SK-N-SH treated with all-trans-retinoic acid at 6 μM for 48 hours (cell line): ENCODE measurements at regions not wholly inside any gene's neighbourhood (a gene's known extent, or its start where the extent isn't known, plus 50 kb on each side); places are given as distances from the start of the nearest gene placed in this dataset.

Experiments used
- ATAC-seq: fragments of 200-7000 bp; cut with Tn5 transposase; 3 replicates; pipeline ENCODE4 v1.9.1; 2020; ENCODE audit warnings: mild to moderate bottlenecking, moderate library complexity
- BACH2 ChIP-seq: fragments of 250-450 bp; sonication (Bioruptor Pico); IDR thresholded peaks from 2 replicates; pipeline ENCODE4 v1.9.0; 2021; ENCODE audit warnings: mild to moderate bottlenecking, borderline replicate concordance
- CREB5 ChIP-seq: fragments of 250-450 bp; sonication (Bioruptor Pico); IDR thresholded peaks from 2 replicates; pipeline ENCODE4 v1.5.1; 2020; ENCODE audit warnings: low read depth, mild to moderate bottlenecking, moderate library complexity
- CSRNP3 ChIP-seq: fragments of 250-450 bp; sonication (Bioruptor Pico); IDR thresholded peaks from 2 replicates; pipeline ENCODE4 v1.5.1; 2021; ENCODE audit warnings: mild to moderate bottlenecking, moderate library complexity
- ISL1 ChIP-seq: fragments of 250-450 bp; sonication (Bioruptor Pico); IDR thresholded peaks from 2 replicates; pipeline ENCODE4 v2.1.2; 2022; ENCODE audit warnings: mild to moderate bottlenecking, moderate library complexity
- OSR1 ChIP-seq: fragments of 250-450 bp; sonication (Bioruptor Pico); IDR thresholded peaks from 2 replicates; pipeline ENCODE4 v1.8.0; 2022; ENCODE audit warnings: moderate library complexity, mild to moderate bottlenecking, inconsistent platforms
- PATZ1 ChIP-seq: fragments of 250-450 bp; sonication (Bioruptor Pico); IDR thresholded peaks from 2 replicates; pipeline ENCODE4 v1.8.0; 2020; ENCODE audit warnings: mild to moderate bottlenecking, moderate library complexity, borderline replicate concordance
- PPARA ChIP-seq: fragments of 250-450 bp; sonication (Bioruptor Pico); IDR thresholded peaks from 2 replicates; pipeline ENCODE4 v1.5.0; 2020; ENCODE audit warnings: mild to moderate bottlenecking, borderline replicate concordance
- RARB ChIP-seq: fragments of 250-450 bp; sonication (Bioruptor Pico); IDR thresholded peaks from 2 replicates; pipeline ENCODE4 v1.8.0; 2021; ENCODE audit warnings: mild to moderate bottlenecking, moderate library complexity
- SNAI2 ChIP-seq: fragments of 250-450 bp; sonication (Bioruptor Pico); IDR thresholded peaks from 2 replicates; pipeline ENCODE4 v1.5.0; 2020; ENCODE audit warnings: mild to moderate bottlenecking, moderate library complexity
- TCF4 ChIP-seq: fragments of 250-450 bp; sonication (Bioruptor Pico); IDR thresholded peaks from 2 replicates; pipeline ENCODE4 v1.8.0; 2021; ENCODE audit warnings: mild to moderate bottlenecking, moderate library complexity, borderline replicate concordance
- TOX ChIP-seq: fragments of 250-450 bp; sonication (Bioruptor Pico); IDR thresholded peaks from 2 replicates; pipeline ENCODE4 v1.8.0; 2021; ENCODE audit warnings: mild to moderate bottlenecking, moderate library complexity, borderline replicate concordance
- TSHZ2 ChIP-seq: fragments of 250-450 bp; sonication (Bioruptor Pico); IDR thresholded peaks from 2 replicates; pipeline ENCODE4 v1.5.0; 2020; ENCODE audit warnings: mild to moderate bottlenecking, moderate library complexity
- ZC3H10 ChIP-seq: fragments of 250-450 bp; sonication (Bioruptor Pico); IDR thresholded peaks from 2 replicates; pipeline ENCODE4 v1.5.1; 2021; ENCODE audit warnings: mild to moderate bottlenecking, moderate library complexity
- ZFP3 ChIP-seq: fragments of 250-450 bp; sonication (Bioruptor Pico); IDR thresholded peaks from 2 replicates; pipeline ENCODE4 v1.5.0; 2020; ENCODE audit warnings: mild to moderate bottlenecking, moderate library complexity
- ZFP30 ChIP-seq: fragments of 450-650 bp; formaldehyde crosslinking; IDR thresholded peaks from 2 replicates; pipeline ENCODE4 v1.5.0; 2022; ENCODE audit warnings: mild to moderate bottlenecking, moderate library complexity
- ZNF565 ChIP-seq: fragments of 450-650 bp; formaldehyde crosslinking; conservative IDR thresholded peaks from 2 replicates; pipeline ENCODE4 v1.5.0; 2020; ENCODE audit warnings: low read depth, mild to moderate bottlenecking, moderate library complexity
- ZNF70 ChIP-seq: fragments of 450-650 bp; formaldehyde crosslinking; IDR thresholded peaks from 2 replicates; pipeline ENCODE4 v1.5.0; 2020; ENCODE audit warnings: mild to moderate bottlenecking, moderate library complexity
- ZNF8 ChIP-seq: fragments of 450-650 bp; formaldehyde crosslinking; IDR thresholded peaks from 2 replicates; pipeline ENCODE4 v1.5.0; 2020; ENCODE audit warnings: mild to moderate bottlenecking, moderate library complexity

GRCh38 chr6:144417681-144418080 lies 132.5 kb downstream of the UTRN start (continued):
- TF ChIP-seq PATZ1 (CRISPR knock-in tag) = no peak

GRCh38 chr6:144418959-144419545 lies 133.9 kb downstream of the UTRN start:
- TF ChIP-seq ZC3H10 (no peak), TCF4 (CRISPR knock-in tag) (no peak), ZNF70 (CRISPR knock-in tag) (no peak), BACH2 (CRISPR knock-in tag) (no peak), TSHZ2 (CRISPR knock-in tag) (no peak), ISL1 (no peak), ZNF8 (no peak), PPARA (CRISPR knock-in tag) (no peak), ZNF565 (CRISPR knock-in tag) (no peak), CSRNP3 (CRISPR knock-in tag) (no peak)
- TF ChIP-seq, all 23 proteins: peak for 0
- ATAC-seq = no peak

- ATAC-seq = peak; percentile 63; the same call in 2 of the 3 replicates
- no peak for TF ChIP-seq PATZ1 (CRISPR knock-in tag)
- TF ChIP-seq ZFP3 (CRISPR knock-in tag) = no peak
- TF ChIP-seq ZFP30 = no peak
- no peak for TF ChIP-seq ZNF565 (CRISPR knock-in tag)
- no peak for TF ChIP-seq ZC3H10
- TF ChIP-seq SNAI2 (CRISPR knock-in tag) = no peak
- no peak for TF ChIP-seq TOX (CRISPR knock-in tag)
- TF ChIP-seq CREB5 (CRISPR knock-in tag) = no peak
- no peak for TF ChIP-seq PPARA (CRISPR knock-in tag)
- no peak for TF ChIP-seq ZNF70 (CRISPR knock-in tag)
- no peak for TF ChIP-seq TSHZ2 (CRISPR knock-in tag)
- no peak for TF ChIP-seq RARB (CRISPR knock-in tag)
- TF ChIP-seq OSR1 (CRISPR knock-in tag) = no peak
These were observed 138.0 kb downstream of the UTRN start for GRCh38 chr6:144423167-144423566.
